Stimulated activated memory B cell treated with anti-CD40 and anti-IgM and Interleukin-4, amounts not matched to agents 10 μg/mL and 1 μg/mL and 100 μg/mL, for 72 hours (primary cell): ENCODE measurements at regions not wholly inside any gene's neighbourhood (a gene's known extent, or its start where the extent isn't known, plus 50 kb on each side); places are given as distances from the start of the nearest gene placed in this dataset.
"Not testable (repeated sequence)": the region's sequence is repeated elsewhere in the genome, so short reads cannot be mapped to it uniquely, and the experiment has no call there.

Experiments
- ATAC-seq: fragments of 150-1000 bp; cut with Tn5 transposase; 2 replicates; pipeline ENCODE4 v1.10.0; 2021
- H3K27ac Mint-ChIP-seq: one replicate; pipeline ENCODE4 v1.8.0; 2022; ENCODE audit warnings: mild to moderate bottlenecking, mixed read lengths
- H3K27me3 Mint-ChIP-seq: one replicate; pipeline ENCODE4 v1.8.0; 2022; ENCODE audit warnings: mixed read lengths
- H3K36me3 Mint-ChIP-seq: one replicate; pipeline ENCODE4 v1.8.0; 2022; ENCODE audit warnings: mixed read lengths
- H3K4me1 Mint-ChIP-seq: one replicate; pipeline ENCODE4 v1.8.0; 2022; ENCODE audit warnings: mixed read lengths
- H3K4me3 Mint-ChIP-seq: one replicate; pipeline ENCODE4 v1.8.0; 2022; ENCODE audit warnings: mild to moderate bottlenecking, moderate library complexity, mixed read lengths
- H3K9me3 Mint-ChIP-seq: one replicate; pipeline ENCODE4 v1.8.0; 2022; ENCODE audit warnings: mixed read lengths

- Mint-ChIP-seq H3K27ac (no peak overlapping the region), H3K4me1 (peaks cover 5% of the 10 kb centered on the region), H3K36me3 (no peaks in the 10 kb centered on the region), H3K27me3 (no peaks in the 10 kb centered on the region), H3K9me3 (peaks cover 7% of the 10 kb centered on the region), H3K4me3 (no peak overlapping the region)
- no peak for ATAC-seq
Measured at GRCh38 chr15:56795502-56795901, 62.2 kb upstream of the ZNF280D start.

- H3K36me3 Mint-ChIP-seq, result no peaks in the 10 kb centered on the region
- H3K27ac Mint-ChIP-seq, result no peak overlapping the region
- ATAC-seq, result no peak
- peaks cover 5% of the 10 kb centered on the region for H3K4me1 Mint-ChIP-seq
- no peak overlapping the region for H3K4me3 Mint-ChIP-seq
- H3K27me3 Mint-ChIP-seq, result no peaks in the 10 kb centered on the region
- H3K9me3 Mint-ChIP-seq, result peaks cover 7% of the 10 kb centered on the region
Measured at GRCh38 chr15:56794553-56795329, 61.4 kb upstream of the ZNF280D start.

GRCh38 chr15:56794165-56794552, 60.9 kb upstream of the ZNF280D start:
- ATAC-seq, result no peak
- Mint-ChIP-seq H3K4me3 (no peak overlapping the region), H3K36me3 (no peaks in the 10 kb centered on the region), H3K9me3 (peaks cover 7% of the 10 kb centered on the region), H3K4me1 (peaks cover 5% of the 10 kb centered on the region), H3K27ac (no peak overlapping the region), H3K27me3 (no peaks in the 10 kb centered on the region)

- peaks cover 7% of the 10 kb centered on the region for H3K9me3 Mint-ChIP-seq
Measured at GRCh38 chr15:56792211-56792610, 58.9 kb upstream of the ZNF280D start.

GRCh38 chr15:56791521-56791920, 58.2 kb upstream of the ZNF280D start:
- not testable (repeated sequence) for H3K9me3 Mint-ChIP-seq, H3K27ac Mint-ChIP-seq, ATAC-seq, H3K36me3 Mint-ChIP-seq, H3K4me1 Mint-ChIP-seq, H3K27me3 Mint-ChIP-seq, H3K4me3 Mint-ChIP-seq

More at GRCh38 chr15:56792211-56792610, 58.9 kb upstream of the ZNF280D start:
- Mint-ChIP-seq H3K27me3 (no peaks in the 10 kb centered on the region), H3K4me1 (peaks cover 3% of the 10 kb centered on the region), H3K27ac (no peak overlapping the region), H3K4me3 (no peak overlapping the region), H3K36me3 (no peaks in the 10 kb centered on the region)
- no peak for ATAC-seq

GRCh38 chr15:56788359-56788758, 55.0 kb upstream of the ZNF280D start:
- Mint-ChIP-seq H3K4me1 (peaks cover 12% of the 10 kb centered on the region), H3K4me3 (no peak overlapping the region), H3K36me3 (no peaks in the 10 kb centered on the region), H3K27me3 (no peaks in the 10 kb centered on the region), H3K27ac (no peak overlapping the region), H3K9me3 (peaks cover 5% of the 10 kb centered on the region)
- no peak for ATAC-seq

- Mint-ChIP-seq H3K36me3 (no peaks in the 10 kb centered on the region), H3K9me3 (no peaks in the 10 kb centered on the region), H3K27me3 (no peaks in the 10 kb centered on the region), H3K4me1 (peaks cover 12% of the 10 kb centered on the region), H3K4me3 (peak overlapping the region; percentile 15), H3K27ac (peak overlapping the region; percentile 75)
- peak; percentile 74 for ATAC-seq
Measured at GRCh38 chr15:56786966-56787365, 53.7 kb upstream of the ZNF280D start.

- peaks cover 19% of the 10 kb centered on the region for H3K4me1 Mint-ChIP-seq
- no peak overlapping the region for H3K27ac Mint-ChIP-seq
- no peaks in the 10 kb centered on the region for H3K27me3 Mint-ChIP-seq
- ATAC-seq, result no peak
- no peaks in the 10 kb centered on the region for H3K36me3 Mint-ChIP-seq
- no peak overlapping the region for H3K4me3 Mint-ChIP-seq
- peaks cover 2% of the 10 kb centered on the region for H3K9me3 Mint-ChIP-seq
Measured at GRCh38 chr15:56783857-56784661, 50.8 kb upstream of the ZNF280D start.

GRCh38 chr15:56783156-56783856, 50.0 kb upstream of the ZNF280D start:
- no peaks in the 10 kb centered on the region for H3K27me3 Mint-ChIP-seq
- H3K36me3 Mint-ChIP-seq, result no peaks in the 10 kb centered on the region
- peaks cover 2% of the 10 kb centered on the region for H3K9me3 Mint-ChIP-seq
- no peak overlapping the region for H3K27ac Mint-ChIP-seq
- peaks cover 19% of the 10 kb centered on the region for H3K4me1 Mint-ChIP-seq
- no peak overlapping the region for H3K4me3 Mint-ChIP-seq
- no peak for ATAC-seq
